CD14-positive monocyte (primary cell): ENCODE measurements at regions not wholly inside any gene's neighbourhood (a gene's known extent, or its start where the extent isn't known, plus 50 kb on each side); places are given as distances from the start of the nearest gene placed in this dataset.

Experiments
- DNase-seq, 3 donors: peaks; one replicate each; pipeline ENCODE4 v3.0.0-alpha.2; 2011 to 2022
- H2AFZ ChIP-seq: 2 replicates; pipeline ENCODE4 v1.6.0; 2012; ENCODE audit warnings: mild to moderate bottlenecking, low read depth, low read length, inconsistent platforms; ENCODE audit not compliant: insufficient read depth, poor library complexity, severe bottlenecking
- H3K27ac ChIP-seq, 2 donors: 1 replicate in 1 of 2; 2 replicates in 1 of 2; pipeline ENCODE4 v1.5.1; 2012 to 2013; ENCODE audit warnings: low read length in 2 of 2, control low read depth in 1 of 2, inconsistent platforms in 1 of 2, low read depth in 1 of 2, mild to moderate bottlenecking in 1 of 2
- H3K27me3 ChIP-seq, 2 donors: one replicate each; pipeline versions ENCODE4 v1.6.0 to v1.6.1; 2011 to 2013; ENCODE audit warnings: low read length in 2 of 2; ENCODE audit not compliant: control insufficient read depth in 2 of 2, insufficient read depth in 2 of 2
- H3K36me3 ChIP-seq, 2 donors: replicated peaks in 1 of 2; 1 replicate in 1 of 2; 2 replicates in 1 of 2; pipeline versions ENCODE4 v1.5.1 to v1.6.1; 2012 to 2013; ENCODE audit warnings: low read length in 2 of 2, control low read depth in 1 of 2, inconsistent platforms in 1 of 2, mild to moderate bottlenecking in 1 of 2; ENCODE audit not compliant: insufficient read depth in 2 of 2, control insufficient read depth in 1 of 2
- H3K4me1 ChIP-seq, 2 donors: 1 replicate in 1 of 2; 2 replicates in 1 of 2; pipeline versions ENCODE4 v1.5.1 to v1.6.1; 2012 to 2013; ENCODE audit warnings: low read length in 2 of 2, control low read depth in 1 of 2, inconsistent platforms in 1 of 2, mild to moderate bottlenecking in 1 of 2, moderate library complexity in 1 of 2; ENCODE audit not compliant: insufficient read depth in 2 of 2, control insufficient read depth in 1 of 2
- H3K4me2 ChIP-seq: replicated peaks from 2 replicates; pipeline ENCODE3; 2012; ENCODE audit warnings: low read length, moderate library complexity, mild to moderate bottlenecking; ENCODE audit not compliant: poor library complexity, severe bottlenecking; ENCODE audit errors: extremely low read depth
- H3K4me3 ChIP-seq, 3 experiments: fragments of 200-600 bp in 1 of 3; sonication (generic) in 1 of 3; replicated peaks in 1 of 3; 1 replicate in 2 of 3; 2 replicates in 1 of 3; pipeline ENCODE4 v1.5.1; 2011 to 2013; ENCODE audit warnings: low read length in 3 of 3, mild to moderate bottlenecking in 3 of 3, control low read depth in 2 of 3, low read depth in 2 of 3, inconsistent platforms in 1 of 3, moderate library complexity in 1 of 3
- H3K79me2 ChIP-seq: 2 replicates; pipeline ENCODE4 v1.6.0; 2012; ENCODE audit warnings: mild to moderate bottlenecking, control low read depth, inconsistent platforms, low read length, moderate library complexity; ENCODE audit not compliant: insufficient read depth
- H3K9ac ChIP-seq: 2 replicates; pipeline ENCODE4 v1.6.0; 2017; ENCODE audit warnings: low read length, mild to moderate bottlenecking; ENCODE audit not compliant: insufficient read depth, poor library complexity, severe bottlenecking
- H3K9me3 ChIP-seq, 2 donors: replicated peaks in 1 of 2; 1 replicate in 1 of 2; 2 replicates in 1 of 2; pipeline versions ENCODE4 v1.5.1 to v1.6.1; 2012 to 2013; ENCODE audit warnings: low read length in 2 of 2, control low read depth in 1 of 2; ENCODE audit not compliant: control insufficient read depth in 1 of 2, insufficient read depth in 1 of 2
- H4K20me1 ChIP-seq: 2 replicates; pipeline ENCODE4 v1.6.0; 2012; ENCODE audit warnings: mild to moderate bottlenecking, low read length, control low read depth, moderate library complexity; ENCODE audit not compliant: insufficient read depth
- H3K27ac Mint-ChIP-seq, 7 donors: one replicate each; pipeline ENCODE4 v1.8.0; 2020; ENCODE audit warnings: mild to moderate bottlenecking in 7 of 7, mixed read lengths in 7 of 7, moderate library complexity in 6 of 7, inconsistent platforms in 2 of 7
- H3K27me3 Mint-ChIP-seq, 3 donors: one replicate each; pipeline ENCODE4 v1.8.0; 2021 to 2022; ENCODE audit warnings: low read depth in 3 of 3, mild to moderate bottlenecking in 3 of 3, mixed read lengths in 3 of 3, moderate library complexity in 3 of 3, inconsistent platforms in 1 of 3
- H3K36me3 Mint-ChIP-seq, 2 donors: one replicate each; pipeline ENCODE4 v1.8.0; 2020; ENCODE audit warnings: mixed read lengths in 2 of 2, inconsistent platforms in 1 of 2, mild to moderate bottlenecking in 1 of 2
- H3K4me1 Mint-ChIP-seq: one replicate; pipeline ENCODE4 v1.8.0; 2020; ENCODE audit warnings: mild to moderate bottlenecking, mixed read lengths
- H3K4me3 Mint-ChIP-seq, 2 donors: one replicate each; pipeline ENCODE4 v1.8.0; 2020; ENCODE audit warnings: mild to moderate bottlenecking in 2 of 2, mixed read lengths in 2 of 2, moderate library complexity in 1 of 2
- H3K9me3 Mint-ChIP-seq, 7 donors: one replicate each; pipeline ENCODE4 v1.8.0; 2020 to 2022; ENCODE audit warnings: mixed read lengths in 7 of 7, mild to moderate bottlenecking in 6 of 7, moderate library complexity in 6 of 7, inconsistent platforms in 2 of 7
- CTCF ChIP-seq: fragments of 200-600 bp; IDR thresholded peaks from one replicate; pipeline ENCODE4 v1.8.0; 2022; ENCODE audit warnings: antibody characterized with exemption, mild to moderate bottlenecking
- WGBS: methylation state at CpG from one replicate; pipeline ENCODE4 v1.1.5; 2013; ENCODE audit warnings: missing lambda C conversion rate; ENCODE audit not compliant: insufficient coverage; 5-methylcytosine and 5-hydroxymethylcytosine counted together
- intact Hi-C, 2 donors: fragments of 100-400 bp; cut with micrococcal nuclease; formaldehyde crosslinking; loops; one replicate each; pipeline versions ENCODE4 v1.15.0 to v1.15.1; 2023

GRCh38 chr12:103247531-103247930, 248.2 kb downstream of the C12orf42 start:
- no peak overlapping the region for H3K27ac Mint-ChIP-seq
- Histone ChIP-seq H3K9me3 (no peaks in the 10 kb centered on the region), H3K4me3 (no peak overlapping the region), H4K20me1 (no peaks in the 10 kb centered on the region), H3K9ac (no peak overlapping the region), H3K79me2 (no peaks in the 10 kb centered on the region), H3K4me2 (no peak overlapping the region), H3K27me3 (no peaks in the 10 kb centered on the region), H3K36me3 (no peaks in the 10 kb centered on the region), H2AFZ (no peak overlapping the region), H3K27ac (no peak overlapping the region), H3K4me1 (no peaks in the 10 kb centered on the region)
- no peak for DNase-seq
- H3K4me3 Mint-ChIP-seq: no peak overlapping the region
- intact Hi-C loops: no loop called here
- no peak for TF ChIP-seq CTCF
- H3K4me1 Mint-ChIP-seq: no peaks in the 10 kb centered on the region
- H3K36me3 Mint-ChIP-seq: no peaks in the 10 kb centered on the region
- H3K9me3 Mint-ChIP-seq: peaks cover 0 to 2% (median 0%) of the 10 kb centered on the region in 7 donors
- no peaks in the 10 kb centered on the region for H3K27me3 Mint-ChIP-seq

GRCh38 chr12:103249607-103250006, 246.2 kb downstream of the C12orf42 start:
- WGBS: 82% methylated on average over 2 of the region's 3 CpGs
- peaks cover 0 to 4% (median 2%) of the 10 kb centered on the region in 7 donors for H3K9me3 Mint-ChIP-seq
- H3K36me3 Mint-ChIP-seq: no peaks in the 10 kb centered on the region
- no peaks in the 10 kb centered on the region for H3K36me3 ChIP-seq
- H3K27me3 Mint-ChIP-seq: no peaks in the 10 kb centered on the region
- no peak overlapping the region for H2AFZ ChIP-seq
- no peaks in the 10 kb centered on the region for H4K20me1 ChIP-seq
- no peak overlapping the region for H3K9ac ChIP-seq
- H3K27ac ChIP-seq: no peak overlapping the region
- H3K4me3 ChIP-seq: no peak overlapping the region
- H3K79me2 ChIP-seq: no peaks in the 10 kb centered on the region
- no peak overlapping the region for H3K4me2 ChIP-seq
- H3K4me1 ChIP-seq: no peaks in the 10 kb centered on the region
- no peak for TF ChIP-seq CTCF
- no peak overlapping the region for H3K4me3 Mint-ChIP-seq
- no peaks in the 10 kb centered on the region for H3K27me3 ChIP-seq
- H3K4me1 Mint-ChIP-seq: no peaks in the 10 kb centered on the region
- H3K9me3 ChIP-seq: no peaks in the 10 kb centered on the region
- H3K27ac Mint-ChIP-seq: no peak overlapping the region
- intact Hi-C loops: no loop called here
- no peak for DNase-seq
